HEK293T (cell line): ENCODE measurements at regions not wholly inside any gene's neighbourhood (a gene's known extent, or its start where the extent isn't known, plus 50 kb on each side); places are given as distances from the start of the nearest gene placed in this dataset.

Experiments
- BHLHE40 ChIP-seq: fragments of 450-650 bp; IDR thresholded peaks from 2 replicates; pipeline ENCODE4 v1.6.1; 2016; ENCODE audit warnings: mild to moderate bottlenecking, moderate library complexity, borderline replicate concordance
- CTBP1 ChIP-seq: fragments of 450-650 bp; IDR thresholded peaks from 2 replicates; pipeline ENCODE4 v1.6.1; 2016; ENCODE audit warnings: borderline replicate concordance
- ELF4 ChIP-seq: fragments of 450-650 bp; IDR thresholded peaks from 2 replicates; pipeline ENCODE4 v1.6.1; 2017; ENCODE audit warnings: antibody characterized with exemption
- FOXM1 ChIP-seq: fragments of 450-650 bp; IDR thresholded peaks from 2 replicates; pipeline ENCODE4 v1.6.1; 2017; ENCODE audit warnings: mild to moderate bottlenecking, borderline replicate concordance
- HDGF ChIP-seq: fragments of 450-650 bp; IDR thresholded peaks from 2 replicates; pipeline ENCODE4 v1.6.1; 2017; ENCODE audit warnings: antibody characterized with exemption, borderline replicate concordance
- L3MBTL2 ChIP-seq: fragments of 450-650 bp; conservative IDR thresholded peaks from 2 replicates; pipeline ENCODE4 v1.6.1; 2016; ENCODE audit warnings: mild to moderate bottlenecking
- PKNOX1 ChIP-seq: fragments of 450-650 bp; IDR thresholded peaks from 2 replicates; pipeline ENCODE4 v1.6.1; 2016
- SP1 ChIP-seq: fragments of 450-650 bp; IDR thresholded peaks from 2 replicates; pipeline ENCODE4 v1.6.1; 2017

DNA sequence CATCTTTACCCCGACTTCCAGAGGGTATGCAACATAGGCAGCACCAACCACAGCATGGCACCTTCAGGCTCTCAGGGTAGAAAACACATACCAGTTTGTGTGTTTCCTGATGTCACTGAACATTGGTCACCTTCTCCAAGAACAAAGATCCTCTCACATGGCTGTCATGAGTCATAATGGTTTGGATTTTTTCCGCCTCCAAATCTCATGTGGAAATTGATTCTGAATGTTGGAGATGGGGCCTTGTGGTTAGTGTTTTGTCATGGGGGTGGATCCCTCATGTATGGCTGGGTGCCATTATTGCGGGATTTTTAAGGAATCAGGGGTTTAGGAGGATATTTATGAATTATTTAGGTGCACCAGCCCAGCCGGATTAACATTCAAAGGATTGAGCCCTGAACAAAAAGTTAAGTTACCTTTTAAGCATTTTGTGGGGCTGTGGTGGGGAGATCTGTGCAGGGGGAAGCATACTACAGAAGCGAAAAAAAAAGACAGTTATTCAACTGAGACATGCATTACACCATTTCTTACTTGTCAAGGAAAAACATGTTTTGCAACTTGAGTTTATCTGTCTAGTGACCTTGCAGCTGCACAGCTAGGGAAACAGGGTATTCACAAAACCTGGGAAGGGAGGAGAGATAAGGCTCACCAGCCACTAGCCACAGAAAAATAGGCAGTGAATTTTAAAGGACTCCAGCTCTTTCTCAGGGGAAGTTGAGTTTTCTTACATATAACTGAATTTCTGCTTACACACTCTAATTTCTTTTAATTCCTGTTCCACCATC lies 774.1 kb upstream of the AUTS2 start:
- no peak for TF ChIP-seq CTBP1
- TF ChIP-seq PKNOX1 = no peak
- no peak for TF ChIP-seq SP1
- no peak for TF ChIP-seq FOXM1
- no peak for TF ChIP-seq L3MBTL2
- no peak for TF ChIP-seq ELF4
- TF ChIP-seq HDGF = no peak
- TF ChIP-seq BHLHE40 = no peak
